NCI-H526 (cell line): ENCODE measurements at regions not wholly inside any gene's neighbourhood (a gene's known extent, or its start where the extent isn't known, plus 50 kb on each side); places are given as distances from the start of the nearest gene placed in this dataset.

ENCODE experiments used
- DNase-seq, 2 experiments: peaks; one replicate each; lab custom pipeline; 2025; lab: John Stamatoyannopoulos, UW

- DNase-seq, result peak in 1 of 2 experiments; percentile 49
These were observed 503.9 kb downstream of the INSC start for GRCh38 chr11:15618583-15619032.

GRCh38 chr11:15621565-15621964 is 506.8 kb downstream of the INSC start:
- DNase-seq, result no peak

- DNase-seq, result no peak
These were observed 507.6 kb downstream of the INSC start for GRCh38 chr11:15622231-15622890.

- no peak for DNase-seq
These were observed 510.0 kb downstream of the INSC start for GRCh38 chr11:15624701-15625100.

- DNase-seq, result no peak
These were observed 511.0 kb downstream of the INSC start for GRCh38 chr11:15625691-15626090.

GRCh38 chr11:15627560-15627959 is 512.8 kb downstream of the INSC start:
- DNase-seq, result peak in 1 of 2 experiments; percentile 10

GRCh38 chr11:15629690-15630321 is 515.1 kb downstream of the INSC start:
- peak in 1 of 2 experiments; percentile 33 for DNase-seq

GRCh38 chr11:15630896-15631295 is 516.2 kb downstream of the INSC start:
- no peak for DNase-seq

- no peak for DNase-seq
These were observed 520.8 kb downstream of the INSC start for GRCh38 chr11:15635521-15635920.

- no peak for DNase-seq
These were observed 521.9 kb downstream of the INSC start for GRCh38 chr11:15636521-15637089.

GRCh38 chr11:15638386-15638787 is 523.7 kb downstream of the INSC start:
- DNase-seq, result no peak

- DNase-seq, result peak; percentile 18 to 56
These were observed 525.6 kb downstream of the INSC start for GRCh38 chr11:15640318-15640717.

GRCh38 chr11:15641271-15642045 is 526.7 kb downstream of the INSC start:
- peak; percentile 36 to 76 for DNase-seq

GRCh38 chr11:15645201-15645600 is 530.5 kb downstream of the INSC start:
- no peak for DNase-seq

- no peak for DNase-seq
These were observed 534.8 kb downstream of the INSC start for GRCh38 chr11:15649371-15650104.

- DNase-seq, result peak; percentile 88 to 97
These were observed 535.6 kb downstream of the INSC start for GRCh38 chr11:15650105-15650938.

- DNase-seq, result no peak
These were observed 536.3 kb downstream of the INSC start for GRCh38 chr11:15651033-15651432.

GRCh38 chr11:15651816-15652215 is 537.1 kb downstream of the INSC start:
- DNase-seq, result no peak

GRCh38 chr11:15653191-15653710 is 538.5 kb downstream of the INSC start:
- no peak for DNase-seq

GRCh38 chr11:15654451-15654850 is 539.7 kb downstream of the INSC start:
- DNase-seq, result no peak

- DNase-seq, result no peak
These were observed 540.8 kb downstream of the INSC start for GRCh38 chr11:15655552-15655951.
